ENCODE measurements at regions not wholly inside any gene's neighbourhood (a gene's known extent, or its start where the extent isn't known, plus 50 kb on each side); places are given as distances from the start of the nearest gene placed in this dataset.

- Histone ChIP-seq H3K23ac (ENCODE audit: low read depth, low read length, poor library complexity) (no peak overlapping the region), H3K4ac (ENCODE audit: low read length) (no peak overlapping the region), H3K9ac (ENCODE audit: low read depth, low read length, poor library complexity) (no peak overlapping the region), H3K9me3 (replicated peaks in 1 of 2; ENCODE audit: control insufficient read depth in 2 of 2, insufficient read depth in 1 of 2, low read depth in 1 of 2, low read length in 2 of 2) (no peaks in the 10 kb centered on the region), H2AK5ac (ENCODE audit: low read depth, low read length) (no peak overlapping the region), H3K4me1 (ENCODE audit: control insufficient read depth in 2 of 2, insufficient read depth in 1 of 2, low read depth in 1 of 2, low read length in 2 of 2) (no peaks in the 10 kb centered on the region), H4K91ac (ENCODE audit: low read depth, low read length, poor library complexity) (no peak overlapping the region), H2BK5ac (ENCODE audit: low read length) (no peak overlapping the region), H3K27me3 (ENCODE audit: control insufficient read depth in 3 of 3, insufficient read depth in 3 of 3, low read depth in 1 of 3, low read length in 3 of 3) (no peaks in the 10 kb centered on the region), H2AFZ (ENCODE audit: low read length) (peak overlapping the region; percentile 42), H2BK15ac (ENCODE audit: low read length) (no peak overlapping the region), H3K4me2 (ENCODE audit: insufficient read depth, low read length, poor library complexity, severe bottlenecking) (no peak overlapping the region), H3K4me3 (ENCODE audit: low read length in 2 of 2) (no peak overlapping the region), H3K27ac (replicated peaks; ENCODE audit: low read length) (no peak overlapping the region), H3K79me1 (ENCODE audit: low read depth, low read length) (no peaks in the 10 kb centered on the region), H2BK120ac (ENCODE audit: low read depth, low read length) (no peak overlapping the region), H3K18ac (ENCODE audit: low read length) (no peak overlapping the region), H2BK12ac (ENCODE audit: low read length) (no peak overlapping the region), H3K14ac (ENCODE audit: low read length) (no peak overlapping the region), H4K8ac (ENCODE audit: low read depth, low read length) (no peak overlapping the region), H3K36me3 (replicated peaks in 1 of 2; ENCODE audit: control insufficient read depth in 2 of 2, insufficient read depth in 2 of 2, low read length in 2 of 2) (no peaks in the 10 kb centered on the region)
- DNase-seq (ENCODE audit: low spot score), result no peak
- WGBS, 2 donors (ENCODE audit: extremely low coverage in 2 of 2, insufficient read length in 2 of 2, insufficient replicate concordance in 1 of 2), result no CpG with 5 or more reads among the region's 3 CpGs
Observed at GRCh38 chr10:2543974-2544373, 523.4 kb upstream of the PFKP start.

DNA sequence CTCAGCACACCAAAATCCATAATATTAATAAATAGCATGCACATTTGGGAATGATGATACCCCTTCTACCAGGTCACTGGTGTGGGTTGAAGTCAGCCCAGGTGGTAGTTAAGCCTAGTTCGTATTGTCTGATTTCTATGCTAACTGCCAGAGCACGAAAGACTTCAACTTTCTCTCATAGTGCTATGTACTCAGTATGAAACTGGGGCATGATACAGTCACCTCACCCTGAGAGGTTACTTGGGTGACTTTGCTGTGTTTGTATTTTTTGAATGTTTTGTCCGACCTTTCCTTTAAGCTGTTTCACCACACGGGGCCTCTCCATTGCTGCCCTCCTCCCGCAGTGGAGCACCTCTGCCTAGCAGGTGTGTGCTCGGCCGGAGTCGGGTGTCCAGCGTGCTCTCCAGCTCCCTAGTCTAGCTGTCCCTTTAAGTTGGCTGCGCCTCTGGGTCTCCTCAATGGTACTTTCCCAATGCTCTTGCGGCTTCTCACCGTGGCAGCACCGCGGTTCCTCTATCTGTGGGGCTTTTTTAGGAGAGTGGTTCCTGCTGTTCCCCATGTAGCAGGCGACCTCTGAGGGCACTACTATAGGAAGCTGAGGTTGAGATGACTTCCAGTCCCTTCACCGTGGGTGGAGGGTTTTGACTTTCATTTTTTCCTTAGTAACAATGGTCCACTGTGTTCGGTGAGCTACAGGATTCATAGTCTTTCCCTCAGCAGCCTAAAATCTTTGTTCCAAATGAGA is 524.0 kb upstream of the PFKP start:
- no peak overlapping the region for H4K8ac ChIP-seq (ENCODE audit: low read depth, low read length)
- no peak for DNase-seq (ENCODE audit: low spot score)

DNA sequence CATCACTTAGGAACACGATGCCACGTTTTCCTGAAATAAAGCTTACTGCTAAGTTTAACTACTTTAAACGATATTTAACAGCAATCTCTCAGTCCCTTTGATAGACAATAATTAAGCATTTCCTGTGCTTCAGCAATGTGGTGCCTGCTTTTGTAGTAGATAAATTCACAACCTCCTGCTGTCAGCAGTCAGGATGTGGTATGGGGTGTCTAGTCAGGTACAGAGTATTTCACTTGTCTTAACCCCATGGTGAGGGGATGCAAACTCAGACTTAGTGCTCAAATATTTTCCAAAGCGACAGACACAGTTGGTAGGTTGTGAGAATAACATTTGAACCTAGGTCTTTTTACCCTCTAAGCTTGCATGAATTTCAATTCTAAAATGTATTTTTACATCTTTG is 526.2 kb upstream of the PFKP start:
- Histone ChIP-seq H2BK12ac (ENCODE audit: low read length) (no peak overlapping the region), H2AFZ (ENCODE audit: low read length) (no peak overlapping the region), H4K8ac (ENCODE audit: low read depth, low read length) (no peak overlapping the region), H3K36me3 (replicated peaks in 1 of 2; ENCODE audit: control insufficient read depth in 2 of 2, insufficient read depth in 2 of 2, low read length in 2 of 2) (no peaks in the 10 kb centered on the region), H3K9me3 (replicated peaks in 1 of 2; ENCODE audit: control insufficient read depth in 2 of 2, insufficient read depth in 1 of 2, low read depth in 1 of 2, low read length in 2 of 2) (no peaks in the 10 kb centered on the region), H3K18ac (ENCODE audit: low read length) (no peak overlapping the region), H3K9ac (ENCODE audit: low read depth, low read length, poor library complexity) (no peak overlapping the region), H2BK120ac (ENCODE audit: low read depth, low read length) (no peak overlapping the region), H3K4ac (ENCODE audit: low read length) (no peak overlapping the region), H2AK5ac (ENCODE audit: low read depth, low read length) (no peak overlapping the region), H3K4me3 (ENCODE audit: low read length in 2 of 2) (no peak overlapping the region), H3K79me1 (ENCODE audit: low read depth, low read length) (peaks cover 2% of the 10 kb centered on the region), H3K27ac (replicated peaks; ENCODE audit: low read length) (no peak overlapping the region), H3K4me2 (ENCODE audit: insufficient read depth, low read length, poor library complexity, severe bottlenecking) (no peak overlapping the region), H3K27me3 (ENCODE audit: control insufficient read depth in 3 of 3, insufficient read depth in 3 of 3, low read depth in 1 of 3, low read length in 3 of 3) (no peaks in the 10 kb centered on the region), H3K14ac (ENCODE audit: low read length) (no peak overlapping the region), H2BK15ac (ENCODE audit: low read length) (no peak overlapping the region), H3K23ac (ENCODE audit: low read depth, low read length, poor library complexity) (no peak overlapping the region), H3K4me1 (ENCODE audit: control insufficient read depth in 2 of 2, insufficient read depth in 1 of 2, low read depth in 1 of 2, low read length in 2 of 2) (no peaks in the 10 kb centered on the region), H4K91ac (ENCODE audit: low read depth, low read length, poor library complexity) (no peak overlapping the region), H2BK5ac (ENCODE audit: low read length) (no peak overlapping the region)
- DNase-seq (ENCODE audit: low spot score), result no peak
- no CpG with 5 or more reads among the region's 4 CpGs for WGBS, 2 donors (ENCODE audit: extremely low coverage in 2 of 2, insufficient read length in 2 of 2, insufficient replicate concordance in 1 of 2)

More for the DNA sequence above, 524.0 kb upstream of the PFKP start:
- no peak overlapping the region for H2AK5ac ChIP-seq (ENCODE audit: low read depth, low read length)
- no peak overlapping the region for H3K4me3 ChIP-seq (ENCODE audit: low read length in 2 of 2)
- H3K9ac ChIP-seq (ENCODE audit: low read depth, low read length, poor library complexity), result no peak overlapping the region
- H2BK15ac ChIP-seq (ENCODE audit: low read length), result no peak overlapping the region
- H3K4ac ChIP-seq (ENCODE audit: low read length), result no peak overlapping the region
- H2BK12ac ChIP-seq (ENCODE audit: low read length), result no peak overlapping the region
- H3K18ac ChIP-seq (ENCODE audit: low read length), result no peak overlapping the region
- H3K4me2 ChIP-seq (ENCODE audit: insufficient read depth, low read length, poor library complexity, severe bottlenecking), result no peak overlapping the region
- H2AFZ ChIP-seq (ENCODE audit: low read length), result peak overlapping the region; percentile 42
- no peak overlapping the region for H3K27ac ChIP-seq (replicated peaks; ENCODE audit: low read length)
- no peak overlapping the region for H2BK5ac ChIP-seq (ENCODE audit: low read length)
- WGBS, 2 donors (ENCODE audit: extremely low coverage in 2 of 2, insufficient read length in 2 of 2, insufficient replicate concordance in 1 of 2), result no CpG with 5 or more reads among the region's 17 CpGs
- H3K27me3 ChIP-seq (ENCODE audit: control insufficient read depth in 3 of 3, insufficient read depth in 3 of 3, low read depth in 1 of 3, low read length in 3 of 3), result no peaks in the 10 kb centered on the region
- no peaks in the 10 kb centered on the region for H3K36me3 ChIP-seq (replicated peaks in 1 of 2; ENCODE audit: control insufficient read depth in 2 of 2, insufficient read depth in 2 of 2, low read length in 2 of 2)
- H3K4me1 ChIP-seq (ENCODE audit: control insufficient read depth in 2 of 2, insufficient read depth in 1 of 2, low read depth in 1 of 2, low read length in 2 of 2), result no peaks in the 10 kb centered on the region
- no peaks in the 10 kb centered on the region for H3K79me1 ChIP-seq (ENCODE audit: low read depth, low read length)
- no peak overlapping the region for H3K14ac ChIP-seq (ENCODE audit: low read length)
- no peak overlapping the region for H3K23ac ChIP-seq (ENCODE audit: low read depth, low read length, poor library complexity)
- H3K9me3 ChIP-seq (replicated peaks in 1 of 2; ENCODE audit: control insufficient read depth in 2 of 2, insufficient read depth in 1 of 2, low read depth in 1 of 2, low read length in 2 of 2), result no peaks in the 10 kb centered on the region
- H2BK120ac ChIP-seq (ENCODE audit: low read depth, low read length), result no peak overlapping the region
- H4K91ac ChIP-seq (ENCODE audit: low read depth, low read length, poor library complexity), result no peak overlapping the region

DNA sequence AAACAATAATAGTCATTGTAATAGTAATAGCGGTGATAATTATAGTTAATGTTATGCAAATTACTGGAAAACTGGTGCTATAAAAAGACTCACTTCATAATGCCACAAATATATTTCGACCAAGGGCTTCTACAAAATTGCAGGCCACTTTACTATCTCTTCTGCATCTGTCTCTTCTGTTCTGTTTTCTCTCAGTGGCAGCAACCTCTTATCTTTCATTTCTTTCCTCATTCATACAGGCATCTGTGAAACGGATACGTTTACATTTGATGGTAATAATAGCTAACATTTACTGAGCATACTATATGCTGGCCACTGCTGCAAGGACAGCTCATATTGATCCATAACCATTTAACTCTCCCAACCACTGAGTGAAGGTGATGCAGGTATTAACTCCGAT is 537.4 kb upstream of the PFKP start:
- no peaks in the 10 kb centered on the region for H3K27me3 ChIP-seq (ENCODE audit: control insufficient read depth in 3 of 3, insufficient read depth in 3 of 3, low read depth in 1 of 3, low read length in 3 of 3)

More for the DNA sequence above, 537.4 kb upstream of the PFKP start:
- Histone ChIP-seq H3K9ac (ENCODE audit: low read depth, low read length, poor library complexity) (no peak overlapping the region), H3K4me3 (ENCODE audit: low read length in 2 of 2) (no peak overlapping the region), H4K91ac (ENCODE audit: low read depth, low read length, poor library complexity) (no peak overlapping the region), H3K23ac (ENCODE audit: low read depth, low read length, poor library complexity) (no peak overlapping the region), H2AK5ac (ENCODE audit: low read depth, low read length) (no peak overlapping the region), H3K27ac (replicated peaks; ENCODE audit: low read length) (no peak overlapping the region), H3K4me1 (ENCODE audit: control insufficient read depth in 2 of 2, insufficient read depth in 1 of 2, low read depth in 1 of 2, low read length in 2 of 2) (peaks cover 2 to 8% of the 10 kb centered on the region in 2 donors), H3K9me3 (replicated peaks in 1 of 2; ENCODE audit: control insufficient read depth in 2 of 2, insufficient read depth in 1 of 2, low read depth in 1 of 2, low read length in 2 of 2) (peaks cover 3 to 4% of the 10 kb centered on the region in 2 donors), H2BK5ac (ENCODE audit: low read length) (no peak overlapping the region), H3K79me1 (ENCODE audit: low read depth, low read length) (no peaks in the 10 kb centered on the region), H2BK15ac (ENCODE audit: low read length) (no peak overlapping the region), H3K36me3 (replicated peaks in 1 of 2; ENCODE audit: control insufficient read depth in 2 of 2, insufficient read depth in 2 of 2, low read length in 2 of 2) (peaks cover 0 to 3% of the 10 kb centered on the region in 2 donors), H4K8ac (ENCODE audit: low read depth, low read length) (no peak overlapping the region), H3K18ac (ENCODE audit: low read length) (no peak overlapping the region), H2AFZ (ENCODE audit: low read length) (no peak overlapping the region), H3K4ac (ENCODE audit: low read length) (no peak overlapping the region), H3K4me2 (ENCODE audit: insufficient read depth, low read length, poor library complexity, severe bottlenecking) (no peak overlapping the region), H2BK12ac (ENCODE audit: low read length) (no peak overlapping the region), H2BK120ac (ENCODE audit: low read depth, low read length) (no peak overlapping the region), H3K14ac (ENCODE audit: low read length) (no peak overlapping the region)
- WGBS, 2 donors (ENCODE audit: extremely low coverage in 2 of 2, insufficient read length in 2 of 2, insufficient replicate concordance in 1 of 2), result no CpG with 5 or more reads among the region's 5 CpGs
- no peak for DNase-seq (ENCODE audit: low spot score)
